Peyer's patch (tissue), 4 donors: ENCODE measurements at regions not wholly inside any gene's neighbourhood (a gene's known extent, or its start where the extent isn't known, plus 50 kb on each side); places are given as distances from the start of the nearest gene placed in this dataset.

Source experiments
- CTCF ChIP-seq, 6 experiments: fragments of 450-650 bp in 4 of 6; fragments of 200-600 bp in 2 of 6; sonication (generic) in 1 of 6; IDR thresholded peaks; one replicate each; pipeline ENCODE4 v1.5.1; 2017 to 2019; ENCODE audit warnings: antibody characterized with exemption in 6 of 6, mild to moderate bottlenecking in 3 of 6, moderate library complexity in 1 of 6
- POLR2A ChIP-seq, 2 donors: fragments of 450-650 bp; IDR thresholded peaks; one replicate each; pipeline ENCODE4 v1.5.1; 2017; ENCODE audit warnings: antibody characterized with exemption in 2 of 2, mild to moderate bottlenecking in 2 of 2, moderate library complexity in 2 of 2

DNA sequence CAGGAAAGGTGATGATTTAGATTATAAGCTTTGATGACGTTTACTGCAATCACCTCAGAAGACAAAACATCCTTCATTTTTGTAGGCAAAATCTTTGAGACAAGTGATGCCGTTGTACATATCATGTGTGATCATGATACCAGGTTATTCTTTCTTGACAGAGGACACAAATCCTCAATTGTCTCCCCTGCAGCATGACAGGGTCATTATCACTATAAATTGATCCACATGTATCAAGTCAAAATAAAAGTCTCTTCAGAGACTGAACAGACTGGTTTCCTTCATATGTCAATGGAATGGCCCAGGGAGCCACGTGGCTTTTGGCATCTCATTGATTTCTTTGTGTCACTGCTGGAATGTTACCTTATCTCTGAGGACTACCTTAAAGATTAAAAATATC, 995.7 kb downstream of the FLRT2 start:
- no peak for TF ChIP-seq CTCF (IDR thresholded peaks at IDR 0.05)
- TF ChIP-seq POLR2A (IDR thresholded peaks at IDR 0.05) = no peak
